ENCODE measurements at regions not wholly inside any gene's neighbourhood (a gene's known extent, or its start where the extent isn't known, plus 50 kb on each side); places are given as distances from the start of the nearest gene placed in this dataset.

DNA sequence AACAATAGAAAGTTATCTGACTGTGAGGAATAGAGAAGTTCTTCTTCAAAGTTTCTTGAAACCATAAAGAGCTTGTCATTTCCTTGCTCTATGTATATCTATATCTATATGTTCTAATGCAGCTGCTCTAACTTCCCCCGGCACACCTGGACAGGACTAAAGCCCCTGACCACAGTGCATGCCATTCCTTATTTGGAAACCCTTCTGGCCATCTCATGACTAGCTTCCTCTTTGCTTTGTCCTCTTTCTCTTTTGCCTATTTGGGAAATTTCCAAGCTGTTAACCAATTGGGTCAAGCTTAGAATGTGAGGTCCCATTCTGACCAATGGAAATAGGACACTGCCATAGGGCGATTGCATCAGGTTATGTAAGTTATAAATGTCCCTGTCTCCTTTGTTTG is 1481.1 kb downstream of the STIM2 start:
- H3K36me3 ChIP-seq (ENCODE audit: control insufficient read depth in 1 of 2, insufficient read depth in 2 of 2, low read length in 2 of 2), result no peaks in the 10 kb centered on the region
- H3K4me1 ChIP-seq (ENCODE audit: control insufficient read depth in 1 of 2, insufficient read depth in 2 of 2, low read length in 2 of 2), result no peaks in the 10 kb centered on the region
- no peaks in the 10 kb centered on the region for H3K27me3 ChIP-seq (ENCODE audit: low read depth, low read length)
- H3K4me3 ChIP-seq (ENCODE audit: low read depth in 1 of 2, low read length in 2 of 2), result no peak overlapping the region
- H3K9me3 ChIP-seq (ENCODE audit: control insufficient read depth in 1 of 2, low read length in 2 of 2), result peaks cover 0 to 9% of the 10 kb centered on the region in 2 donors
- H3K27ac ChIP-seq (ENCODE audit: low read length), result no peak overlapping the region

DNA sequence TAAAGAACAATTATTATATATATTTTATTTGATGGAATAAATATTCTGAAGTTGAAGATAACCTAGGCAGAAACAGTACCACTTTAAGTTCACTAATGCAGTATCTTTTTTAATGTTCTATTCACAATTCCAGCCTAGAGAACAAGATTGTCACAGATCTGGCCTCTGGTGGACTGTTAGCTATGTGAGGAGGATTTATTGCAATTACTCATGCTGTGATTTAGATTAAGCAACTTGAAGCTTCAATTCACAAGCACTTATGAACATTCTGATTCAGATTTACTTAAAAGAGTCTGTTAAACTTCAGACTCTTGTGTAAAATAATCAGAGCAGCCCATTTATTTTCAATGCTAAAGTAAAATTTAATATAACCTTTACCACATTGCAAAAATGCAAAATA is 1489.8 kb downstream of the STIM2 start:
- Histone ChIP-seq H3K27me3 (ENCODE audit: low read depth, low read length) (no peaks in the 10 kb centered on the region), H3K9me3 (ENCODE audit: control insufficient read depth in 1 of 2, low read length in 2 of 2) (no peaks in the 10 kb centered on the region), H3K36me3 (ENCODE audit: control insufficient read depth in 1 of 2, insufficient read depth in 2 of 2, low read length in 2 of 2) (no peaks in the 10 kb centered on the region), H3K27ac (ENCODE audit: low read length) (no peak overlapping the region), H3K4me1 (ENCODE audit: control insufficient read depth in 1 of 2, insufficient read depth in 2 of 2, low read length in 2 of 2) (no peaks in the 10 kb centered on the region), H3K4me3 (ENCODE audit: low read depth in 1 of 2, low read length in 2 of 2) (no peak overlapping the region)

DNA sequence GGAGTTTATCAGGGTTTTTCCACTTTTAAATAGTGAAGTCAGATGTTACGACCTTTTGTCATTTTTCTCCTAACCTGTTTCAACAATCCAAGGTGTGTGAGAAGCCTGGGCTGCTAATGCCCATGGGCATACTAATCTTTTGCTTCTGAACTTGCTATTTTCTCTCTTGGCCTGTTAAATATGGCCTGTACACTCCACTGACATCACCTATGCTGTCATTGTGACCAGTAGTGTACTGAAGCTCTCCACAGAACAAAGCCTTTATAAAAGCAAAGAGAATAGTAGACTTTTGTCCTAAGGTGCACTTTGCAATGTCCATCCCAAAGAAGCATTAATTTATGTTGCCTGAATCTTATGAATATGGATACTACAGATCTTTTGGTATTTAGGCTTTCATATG is 1490.5 kb downstream of the STIM2 start:
- Histone ChIP-seq H3K27ac (ENCODE audit: low read length) (no peak overlapping the region), H3K4me1 (ENCODE audit: control insufficient read depth in 1 of 2, insufficient read depth in 2 of 2, low read length in 2 of 2) (no peaks in the 10 kb centered on the region), H3K9me3 (ENCODE audit: control insufficient read depth in 1 of 2, low read length in 2 of 2) (no peaks in the 10 kb centered on the region), H3K27me3 (ENCODE audit: low read depth, low read length) (no peaks in the 10 kb centered on the region), H3K4me3 (ENCODE audit: low read depth in 1 of 2, low read length in 2 of 2) (no peak overlapping the region), H3K36me3 (ENCODE audit: control insufficient read depth in 1 of 2, insufficient read depth in 2 of 2, low read length in 2 of 2) (no peaks in the 10 kb centered on the region)

DNA sequence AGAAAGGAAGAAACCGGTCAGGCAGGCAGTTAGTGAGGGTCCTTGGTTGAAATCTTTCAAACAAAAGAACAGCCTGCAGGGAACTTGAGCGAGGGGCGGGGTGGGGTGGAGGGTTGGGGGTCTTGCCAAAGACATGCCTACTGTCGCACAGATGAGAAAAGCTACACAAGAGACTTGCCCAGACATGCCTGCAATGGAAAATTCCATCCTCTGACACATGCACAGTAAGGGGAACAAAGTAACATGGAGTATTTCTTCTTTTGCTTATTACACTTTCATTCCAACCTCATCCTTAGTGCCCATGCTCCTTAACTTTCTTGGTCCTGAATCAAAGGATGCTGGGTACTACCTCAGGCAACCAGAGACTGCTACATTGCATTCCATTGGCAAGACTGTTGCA is 1491.2 kb downstream of the STIM2 start:
- Histone ChIP-seq H3K4me1 (ENCODE audit: control insufficient read depth in 1 of 2, insufficient read depth in 2 of 2, low read length in 2 of 2) (no peaks in the 10 kb centered on the region), H3K4me3 (ENCODE audit: low read depth in 1 of 2, low read length in 2 of 2) (no peak overlapping the region), H3K9me3 (ENCODE audit: control insufficient read depth in 1 of 2, low read length in 2 of 2) (no peaks in the 10 kb centered on the region), H3K27ac (ENCODE audit: low read length) (no peak overlapping the region), H3K36me3 (ENCODE audit: control insufficient read depth in 1 of 2, insufficient read depth in 2 of 2, low read length in 2 of 2) (no peaks in the 10 kb centered on the region), H3K27me3 (ENCODE audit: low read depth, low read length) (no peaks in the 10 kb centered on the region)

DNA sequence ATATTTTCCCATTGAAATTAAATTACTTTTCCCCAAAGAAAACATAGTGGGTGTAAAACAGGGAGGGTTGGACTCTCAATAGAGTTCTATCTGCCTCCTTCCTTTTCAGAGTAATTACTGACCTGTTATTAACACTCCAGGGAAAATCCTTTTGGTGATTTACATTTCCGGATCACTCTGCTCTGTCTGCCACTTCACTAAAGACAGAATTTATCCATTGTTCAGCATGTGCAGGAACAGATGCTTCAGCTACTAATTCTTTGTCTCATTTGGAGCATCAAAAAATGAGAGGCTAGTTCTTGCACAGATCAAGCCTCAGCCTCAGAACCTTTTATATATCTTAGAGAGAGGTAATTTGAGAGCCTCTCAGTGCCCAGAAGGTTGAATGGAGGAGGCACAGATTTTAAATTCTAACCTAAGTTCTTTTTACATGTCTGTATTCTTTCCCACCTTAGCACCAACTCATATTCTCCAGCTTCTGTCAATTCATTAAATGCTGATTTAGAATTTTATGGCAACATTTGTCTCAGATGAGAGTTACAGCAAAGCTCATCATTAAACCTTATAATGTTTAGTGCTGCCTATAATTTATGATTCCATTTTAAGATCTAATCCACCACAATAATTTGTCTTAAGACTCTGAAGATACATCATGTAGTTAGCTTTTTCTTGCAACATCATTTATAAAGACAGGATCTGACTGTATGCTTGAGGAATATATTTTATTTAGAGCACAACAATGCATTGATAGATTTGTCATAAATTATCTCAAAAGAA is 1494.4 kb downstream of the STIM2 start:
- no peak overlapping the region for H3K4me3 ChIP-seq (ENCODE audit: low read depth in 1 of 2, low read length in 2 of 2)
- no peaks in the 10 kb centered on the region for H3K4me1 ChIP-seq (ENCODE audit: control insufficient read depth in 1 of 2, insufficient read depth in 2 of 2, low read length in 2 of 2)
- no peaks in the 10 kb centered on the region for H3K27me3 ChIP-seq (ENCODE audit: low read depth, low read length)
- no peaks in the 10 kb centered on the region for H3K9me3 ChIP-seq (ENCODE audit: control insufficient read depth in 1 of 2, low read length in 2 of 2)
- H3K36me3 ChIP-seq (ENCODE audit: control insufficient read depth in 1 of 2, insufficient read depth in 2 of 2, low read length in 2 of 2), result no peaks in the 10 kb centered on the region
- no peak overlapping the region for H3K27ac ChIP-seq (ENCODE audit: low read length)

DNA sequence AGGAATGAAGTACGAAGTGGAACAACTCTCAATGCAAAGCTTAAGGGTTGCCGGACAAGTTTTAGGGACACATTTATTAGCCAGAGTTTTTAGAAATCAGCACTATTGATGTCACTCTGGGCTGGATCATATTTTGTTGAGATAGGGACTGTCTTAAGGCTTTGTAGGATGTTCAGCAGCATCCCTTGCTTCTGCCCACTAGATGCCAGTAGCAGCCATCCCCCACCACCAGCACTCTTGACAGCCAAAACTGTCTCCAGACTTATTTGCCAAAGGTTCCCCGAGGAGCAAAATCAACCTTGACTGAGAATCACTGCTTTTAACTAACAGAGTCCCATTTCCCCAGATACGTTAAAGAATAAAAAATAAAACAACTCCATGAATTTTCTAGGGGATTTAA is 1497.3 kb downstream of the STIM2 start:
- H3K4me1 ChIP-seq (ENCODE audit: control insufficient read depth in 1 of 2, insufficient read depth in 2 of 2, low read length in 2 of 2), result no peaks in the 10 kb centered on the region
- H3K27ac ChIP-seq (ENCODE audit: low read length), result no peak overlapping the region
- H3K4me3 ChIP-seq (ENCODE audit: low read depth in 1 of 2, low read length in 2 of 2), result no peak overlapping the region
- no peaks in the 10 kb centered on the region for H3K36me3 ChIP-seq (ENCODE audit: control insufficient read depth in 1 of 2, insufficient read depth in 2 of 2, low read length in 2 of 2)
- H3K27me3 ChIP-seq (ENCODE audit: low read depth, low read length), result no peaks in the 10 kb centered on the region
- H3K9me3 ChIP-seq (ENCODE audit: control insufficient read depth in 1 of 2, low read length in 2 of 2), result no peaks in the 10 kb centered on the region

DNA sequence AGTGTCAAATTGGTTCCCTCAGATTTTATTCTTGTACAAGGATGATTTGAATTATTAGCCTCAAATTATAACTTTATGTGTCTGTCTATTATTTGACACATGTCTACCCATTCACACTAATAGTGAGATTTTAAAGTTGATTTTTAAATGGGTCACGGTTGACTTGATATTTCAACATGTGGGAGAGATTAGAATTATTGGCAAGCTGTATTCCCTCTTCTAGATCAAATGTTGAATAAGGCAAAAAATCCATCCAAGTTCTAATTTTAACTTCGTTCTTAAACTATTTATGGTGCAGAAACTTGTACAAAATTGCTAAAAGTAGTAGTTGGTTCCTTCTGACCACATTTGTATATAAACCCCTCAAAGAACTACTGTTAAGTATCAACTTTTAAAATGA is 1498.0 kb downstream of the STIM2 start:
- H3K27me3 ChIP-seq (ENCODE audit: low read depth, low read length), result no peaks in the 10 kb centered on the region
- H3K4me1 ChIP-seq (ENCODE audit: control insufficient read depth in 1 of 2, insufficient read depth in 2 of 2, low read length in 2 of 2), result no peaks in the 10 kb centered on the region
- H3K4me3 ChIP-seq (ENCODE audit: low read depth in 1 of 2, low read length in 2 of 2), result no peak overlapping the region
- H3K36me3 ChIP-seq (ENCODE audit: control insufficient read depth in 1 of 2, insufficient read depth in 2 of 2, low read length in 2 of 2), result no peaks in the 10 kb centered on the region
- no peaks in the 10 kb centered on the region for H3K9me3 ChIP-seq (ENCODE audit: control insufficient read depth in 1 of 2, low read length in 2 of 2)
- no peak overlapping the region for H3K27ac ChIP-seq (ENCODE audit: low read length)

DNA sequence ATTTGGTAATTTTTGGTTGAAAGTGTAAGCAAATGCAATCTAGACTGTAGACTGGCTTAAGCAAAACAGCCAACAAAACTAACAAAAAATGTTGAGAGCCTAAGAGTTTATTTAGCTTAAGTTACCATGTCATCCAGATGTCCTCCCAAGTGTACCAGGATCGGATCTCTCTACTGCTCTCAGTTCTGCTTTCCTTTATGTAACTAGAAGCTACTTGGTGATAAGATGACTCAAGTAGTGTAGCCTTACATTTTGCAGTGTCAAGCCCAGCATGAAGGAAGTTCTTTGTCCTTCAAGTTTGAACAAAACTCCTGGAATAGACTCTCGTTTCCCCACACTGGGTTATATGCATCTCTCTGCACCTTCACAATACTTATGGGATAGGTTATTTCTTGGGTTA is 1500.0 kb downstream of the STIM2 start:
- Histone ChIP-seq H3K9me3 (ENCODE audit: control insufficient read depth in 1 of 2, low read length in 2 of 2) (no peaks in the 10 kb centered on the region), H3K27me3 (ENCODE audit: low read depth, low read length) (no peaks in the 10 kb centered on the region), H3K36me3 (ENCODE audit: control insufficient read depth in 1 of 2, insufficient read depth in 2 of 2, low read length in 2 of 2) (no peaks in the 10 kb centered on the region), H3K4me1 (ENCODE audit: control insufficient read depth in 1 of 2, insufficient read depth in 2 of 2, low read length in 2 of 2) (no peaks in the 10 kb centered on the region), H3K27ac (ENCODE audit: low read length) (no peak overlapping the region), H3K4me3 (ENCODE audit: low read depth in 1 of 2, low read length in 2 of 2) (no peak overlapping the region)

DNA sequence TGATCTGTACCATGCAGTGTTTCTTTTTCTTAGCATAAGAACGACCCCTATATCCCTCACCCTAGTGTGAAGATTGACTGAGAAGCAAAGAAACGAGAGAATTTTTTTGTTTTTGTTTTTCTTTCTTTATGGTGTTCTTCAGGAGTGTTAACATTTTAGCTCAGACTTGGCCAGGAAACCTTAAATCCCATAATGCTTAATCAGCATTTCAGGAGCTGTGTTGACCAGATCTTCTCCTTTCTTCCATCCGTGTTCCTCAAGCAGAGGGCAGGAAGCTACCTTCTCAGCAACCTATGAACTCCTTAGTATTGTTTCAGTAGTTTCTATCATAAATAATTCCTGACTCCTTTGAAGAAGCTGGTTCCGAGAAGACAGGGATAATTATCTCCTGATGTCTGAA is 1501.5 kb downstream of the STIM2 start:
- H3K9me3 ChIP-seq (ENCODE audit: control insufficient read depth in 1 of 2, low read length in 2 of 2), result no peaks in the 10 kb centered on the region
- no peak overlapping the region for H3K27ac ChIP-seq (ENCODE audit: low read length)
- no peak overlapping the region for H3K4me3 ChIP-seq (ENCODE audit: low read depth in 1 of 2, low read length in 2 of 2)
- H3K4me1 ChIP-seq (ENCODE audit: control insufficient read depth in 1 of 2, insufficient read depth in 2 of 2, low read length in 2 of 2), result no peaks in the 10 kb centered on the region
- no peaks in the 10 kb centered on the region for H3K36me3 ChIP-seq (ENCODE audit: control insufficient read depth in 1 of 2, insufficient read depth in 2 of 2, low read length in 2 of 2)
- H3K27me3 ChIP-seq (ENCODE audit: low read depth, low read length), result no peaks in the 10 kb centered on the region

DNA sequence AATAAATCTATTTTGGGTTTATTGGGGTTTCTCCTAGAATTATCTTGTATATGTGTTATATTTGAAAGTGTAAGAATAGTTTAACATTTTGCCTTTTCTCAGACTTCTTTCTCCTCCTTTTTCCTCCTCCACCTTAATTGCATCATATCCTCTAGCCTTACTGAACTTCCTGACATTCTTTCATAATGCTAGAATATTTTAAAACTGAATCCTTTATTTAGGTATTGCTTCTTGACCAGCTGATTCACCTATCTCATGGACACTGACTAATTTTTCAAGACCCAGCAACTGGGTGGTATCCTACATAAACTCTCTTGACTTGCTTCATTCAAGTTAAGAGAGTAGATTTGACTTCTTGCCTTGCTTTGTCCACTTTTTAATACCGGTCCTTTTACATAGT is 1508.9 kb downstream of the STIM2 start:
- H3K27me3 ChIP-seq (ENCODE audit: low read depth, low read length), result no peaks in the 10 kb centered on the region
- no peaks in the 10 kb centered on the region for H3K36me3 ChIP-seq (ENCODE audit: control insufficient read depth in 1 of 2, insufficient read depth in 2 of 2, low read length in 2 of 2)
- no peak overlapping the region for H3K4me3 ChIP-seq (ENCODE audit: low read depth in 1 of 2, low read length in 2 of 2)
- H3K9me3 ChIP-seq (ENCODE audit: control insufficient read depth in 1 of 2, low read length in 2 of 2), result no peaks in the 10 kb centered on the region
- H3K27ac ChIP-seq (ENCODE audit: low read length), result no peak overlapping the region
- H3K4me1 ChIP-seq (ENCODE audit: control insufficient read depth in 1 of 2, insufficient read depth in 2 of 2, low read length in 2 of 2), result no peaks in the 10 kb centered on the region

DNA sequence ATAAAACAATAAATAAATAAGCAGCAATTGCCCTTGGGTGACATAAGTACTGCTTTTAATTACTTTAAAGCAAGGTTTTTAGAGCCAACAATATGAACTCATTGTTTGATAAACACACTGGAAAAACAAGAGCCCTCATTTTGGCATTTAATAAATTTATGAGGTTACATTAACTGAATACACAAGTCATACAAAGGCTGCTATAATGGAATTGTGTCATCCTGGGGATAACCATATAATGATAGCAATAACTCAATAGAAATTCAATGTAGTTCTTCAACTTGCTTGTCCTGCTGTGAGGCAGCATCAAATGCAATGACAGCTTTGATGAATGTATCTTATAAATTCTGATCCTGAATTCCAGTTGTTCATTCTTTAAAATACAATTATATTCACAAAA is 1512.5 kb downstream of the STIM2 start:
- Histone ChIP-seq H3K27ac (ENCODE audit: low read length) (no peak overlapping the region), H3K4me1 (ENCODE audit: control insufficient read depth in 1 of 2, insufficient read depth in 2 of 2, low read length in 2 of 2) (no peaks in the 10 kb centered on the region), H3K4me3 (ENCODE audit: low read depth in 1 of 2, low read length in 2 of 2) (no peak overlapping the region), H3K9me3 (ENCODE audit: control insufficient read depth in 1 of 2, low read length in 2 of 2) (no peaks in the 10 kb centered on the region), H3K36me3 (ENCODE audit: control insufficient read depth in 1 of 2, insufficient read depth in 2 of 2, low read length in 2 of 2) (no peaks in the 10 kb centered on the region), H3K27me3 (ENCODE audit: low read depth, low read length) (no peaks in the 10 kb centered on the region)

DNA sequence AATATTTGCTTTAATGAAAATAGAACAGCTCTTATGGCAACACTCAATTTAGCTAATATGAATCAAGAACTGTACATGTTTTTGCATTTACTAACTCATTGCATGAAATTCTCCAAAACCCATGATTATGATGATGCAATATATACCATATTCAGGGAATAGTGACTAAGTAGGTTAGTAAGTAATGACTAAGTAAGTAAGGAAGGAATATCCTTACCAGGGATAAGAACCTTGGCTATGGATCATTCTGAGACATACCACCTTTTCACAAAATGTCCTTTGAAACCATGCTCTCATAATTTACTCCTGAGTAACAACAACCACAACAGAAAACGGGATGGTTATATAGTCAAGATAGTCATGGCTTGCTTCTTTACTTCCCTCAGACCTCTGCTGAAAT is 1513.0 kb downstream of the STIM2 start:
- Histone ChIP-seq H3K27me3 (ENCODE audit: low read depth, low read length) (no peaks in the 10 kb centered on the region), H3K4me3 (ENCODE audit: low read depth in 1 of 2, low read length in 2 of 2) (no peak overlapping the region), H3K9me3 (ENCODE audit: control insufficient read depth in 1 of 2, low read length in 2 of 2) (no peaks in the 10 kb centered on the region), H3K36me3 (ENCODE audit: control insufficient read depth in 1 of 2, insufficient read depth in 2 of 2, low read length in 2 of 2) (no peaks in the 10 kb centered on the region), H3K27ac (ENCODE audit: low read length) (no peak overlapping the region), H3K4me1 (ENCODE audit: control insufficient read depth in 1 of 2, insufficient read depth in 2 of 2, low read length in 2 of 2) (no peaks in the 10 kb centered on the region)
